Transverse colon (tissue), 4 donors: ENCODE measurements at regions not wholly inside any gene's neighbourhood (a gene's known extent, or its start where the extent isn't known, plus 50 kb on each side); places are given as distances from the start of the nearest gene placed in this dataset.

Source experiments
- CTCF ChIP-seq, 5 experiments: fragments of 200-600 bp in 3 of 5; fragments of 450-650 bp in 2 of 5; sonication (generic) in 3 of 5; IDR thresholded peaks; 1 replicate in 2 of 5; 2 replicates in 3 of 5; pipeline ENCODE4 v1.5.1; 2016 to 2017; ENCODE audit warnings: antibody characterized with exemption in 5 of 5, inconsistent platforms in 3 of 5, mild to moderate bottlenecking in 2 of 5, moderate library complexity in 1 of 5
- EP300 ChIP-seq: sonication (generic); formaldehyde crosslinking; IDR thresholded peaks from one replicate; pipeline ENCODE4 v1.6.1; 2017; ENCODE audit warnings: antibody characterized with exemption, low read depth
- POLR2A ChIP-seq: fragments of 450-650 bp; IDR thresholded peaks from one replicate; pipeline ENCODE4 v1.6.1; 2016; ENCODE audit warnings: antibody characterized with exemption, mild to moderate bottlenecking, moderate library complexity
- POLR2AphosphoS5 ChIP-seq, 3 donors: sonication (generic); formaldehyde crosslinking; IDR thresholded peaks; one replicate each; pipeline ENCODE4 v1.6.1; 2016; ENCODE audit warnings: antibody characterized with exemption in 3 of 3

- TF ChIP-seq POLR2A (no peak), POLR2AphosphoS5 (IDR thresholded peaks at IDR 0.05) (no peak), CTCF (IDR thresholded peaks at IDR 0.05) (no peak), EP300 (no peak)
Observed at GRCh38 chr10:90289037-90289436, 568.8 kb downstream of the HTR7 start.
